ENCODE measurements at regions not wholly inside any gene's neighbourhood (a gene's known extent, or its start where the extent isn't known, plus 50 kb on each side); places are given as distances from the start of the nearest gene placed in this dataset.

- TF ChIP-seq CTCF (IDR thresholded peaks at IDR 0.05) (no peak), POLR2AphosphoS5 (IDR thresholded peaks at IDR 0.05) (no peak), POLR2A (IDR thresholded peaks at IDR 0.05) (no peak)
Observed at GRCh38 chr2:134183679-134184078, 70.2 kb upstream of the MGAT5 start.
